ENCODE measurements at regions not wholly inside any gene's neighbourhood (a gene's known extent, or its start where the extent isn't known, plus 50 kb on each side); places are given as distances from the start of the nearest gene placed in this dataset.

DNA sequence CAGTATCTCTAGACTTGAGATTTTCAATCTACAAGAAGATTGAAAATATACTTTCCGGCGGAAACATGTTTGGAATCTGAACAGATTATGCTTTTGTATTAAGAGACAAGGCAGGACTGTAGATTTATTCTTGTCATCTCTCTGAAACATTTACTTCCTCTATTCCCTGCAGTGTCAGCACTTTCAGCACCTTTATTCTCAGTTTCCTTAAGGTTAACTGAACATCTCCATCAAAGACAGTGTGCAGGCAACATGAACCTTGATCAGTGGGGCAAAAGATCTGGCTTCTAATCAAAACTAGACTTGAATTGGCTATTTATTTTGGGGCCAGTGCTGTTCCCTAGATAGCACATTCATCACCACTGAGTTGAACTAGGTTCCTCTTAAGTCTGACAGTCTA lies 129.9 kb upstream of the HCN1 start:
- TF ChIP-seq, protein P1, sequence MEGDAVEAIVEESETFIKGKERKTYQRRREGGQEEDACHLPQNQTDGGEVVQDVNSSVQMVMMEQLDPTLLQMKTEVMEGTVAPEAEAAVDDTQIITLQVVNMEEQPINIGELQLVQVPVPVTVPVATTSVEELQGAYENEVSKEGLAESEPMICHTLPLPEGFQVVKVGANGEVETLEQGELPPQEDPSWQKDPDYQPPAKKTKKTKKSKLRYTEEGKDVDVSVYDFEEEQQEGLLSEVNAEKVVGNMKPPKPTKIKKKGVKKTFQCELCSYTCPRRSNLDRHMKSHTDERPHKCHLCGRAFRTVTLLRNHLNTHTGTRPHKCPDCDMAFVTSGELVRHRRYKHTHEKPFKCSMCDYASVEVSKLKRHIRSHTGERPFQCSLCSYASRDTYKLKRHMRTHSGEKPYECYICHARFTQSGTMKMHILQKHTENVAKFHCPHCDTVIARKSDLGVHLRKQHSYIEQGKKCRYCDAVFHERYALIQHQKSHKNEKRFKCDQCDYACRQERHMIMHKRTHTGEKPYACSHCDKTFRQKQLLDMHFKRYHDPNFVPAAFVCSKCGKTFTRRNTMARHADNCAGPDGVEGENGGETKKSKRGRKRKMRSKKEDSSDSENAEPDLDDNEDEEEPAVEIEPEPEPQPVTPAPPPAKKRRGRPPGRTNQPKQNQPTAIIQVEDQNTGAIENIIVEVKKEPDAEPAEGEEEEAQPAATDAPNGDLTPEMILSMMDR (conservative IDR thresholded peaks at IDR 0.05; ENCODE audit: low read depth, low read length): no peak
- no peak for TF ChIP-seq EZH2 (IDR thresholded peaks at IDR 0.05; ENCODE audit: borderline replicate concordance, low read depth, low read length, poor library complexity, severe bottlenecking)

Measured in A673 (cell line).